Bronchial epithelial cell (primary cell): ENCODE measurements at regions not wholly inside any gene's neighbourhood (a gene's known extent, or its start where the extent isn't known, plus 50 kb on each side); places are given as distances from the start of the nearest gene placed in this dataset.

Experiments used
- DNase-seq: peaks from one replicate; pipeline ENCODE4 v3.0.0-alpha.2; 2010; ENCODE audit warnings: low read depth
- FAIRE-seq: peaks from 2 replicates; lab custom pipeline; 2011; peaks lifted over from hg19 to GRCh38; lab: Jason Lieb, UNC
- H3K27me3 ChIP-seq: 2 replicates; pipeline ENCODE4 v1.5.1; 2011; ENCODE audit warnings: low read length; ENCODE audit not compliant: control insufficient read depth, insufficient read depth
- H3K36me3 ChIP-seq: 2 replicates; pipeline ENCODE4 v1.5.1; 2011; ENCODE audit warnings: low read length; ENCODE audit not compliant: control insufficient read depth, insufficient read depth
- H3K4me3 ChIP-seq: 2 replicates; pipeline ENCODE4 v1.5.1; 2011; ENCODE audit warnings: mild to moderate bottlenecking, low read depth, low read length, control low read depth
- TF ChIP-seq, protein P1 (sequence below): IDR thresholded peaks from 2 replicates; pipeline ENCODE4 v1.5.1; 2011; ENCODE audit warnings: mild to moderate bottlenecking, moderate library complexity, low read length, control low read depth, inconsistent platforms; ENCODE audit not compliant: insufficient read depth, severe bottlenecking

DNA sequence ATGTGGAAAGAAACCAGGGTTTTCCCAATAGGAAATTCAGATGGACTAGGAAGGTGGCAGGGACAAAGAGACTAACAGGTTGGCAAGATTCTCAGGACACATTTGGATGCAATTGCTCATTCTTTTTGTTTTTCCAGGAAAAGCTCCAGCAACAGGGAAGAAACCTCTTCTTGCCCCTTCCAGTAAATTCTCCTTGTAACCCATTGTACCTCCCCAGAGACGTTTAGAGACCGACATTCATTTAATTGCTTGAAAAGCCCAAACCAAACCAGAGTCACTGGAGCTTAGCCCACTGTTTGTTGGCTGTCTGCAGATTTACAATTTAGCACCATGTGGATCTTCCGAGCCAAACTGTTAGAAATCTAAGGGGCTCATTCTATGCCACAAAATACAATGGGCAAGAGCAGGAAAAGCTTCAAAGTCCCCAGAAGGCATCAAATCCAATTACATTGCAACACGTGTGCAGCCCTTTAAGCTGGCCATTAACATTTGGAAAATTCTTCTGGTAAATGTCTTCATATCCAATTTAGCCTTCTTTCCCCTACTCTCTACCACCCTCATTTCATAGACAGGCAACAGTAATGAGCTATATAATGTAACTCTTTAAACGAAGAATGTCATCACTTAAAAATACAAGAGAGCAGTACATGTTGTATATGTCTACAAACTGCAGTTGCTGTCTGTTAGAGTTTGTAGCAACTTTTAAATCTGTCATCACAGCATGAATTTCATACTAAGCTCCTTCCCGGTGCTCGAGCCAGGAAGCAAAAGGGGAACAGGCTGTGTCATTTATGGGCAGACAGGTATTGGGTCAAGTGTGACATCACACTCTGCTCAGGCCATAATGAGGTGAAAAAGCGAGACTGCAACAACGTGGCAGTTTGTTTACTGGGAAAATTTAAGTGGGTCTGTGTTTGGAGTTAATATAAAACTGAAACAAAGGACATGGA, 235.6 kb upstream of the HNRNPA3 start:
- no peak for FAIRE-seq
- no peak overlapping the region for H3K4me3 ChIP-seq

DNA sequence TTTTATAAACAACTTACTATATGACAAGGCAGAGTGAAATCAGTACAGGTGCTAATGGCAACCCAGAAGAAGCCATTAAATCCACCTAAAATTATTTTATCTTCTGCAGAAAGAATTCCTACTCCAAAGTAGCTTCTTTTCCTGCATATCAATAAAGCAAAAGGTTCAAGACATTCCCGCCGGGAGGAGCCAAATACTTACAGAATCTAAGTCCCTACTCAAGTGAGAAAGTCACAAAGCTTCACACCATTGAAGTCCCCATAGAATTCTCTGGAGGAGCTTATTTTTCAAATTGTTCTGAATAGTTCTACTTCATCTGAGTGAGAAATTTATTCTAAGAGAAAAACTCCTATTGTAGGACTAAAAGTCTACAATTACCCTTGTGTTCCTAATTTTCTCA, 233.7 kb upstream of the HNRNPA3 start:
- DNase-seq (no peak), FAIRE-seq (no peak)
- no peaks in the 10 kb centered on the region for H3K36me3 ChIP-seq
- no peak overlapping the region for H3K4me3 ChIP-seq
- no peaks in the 10 kb centered on the region for H3K27me3 ChIP-seq
- TF ChIP-seq, protein P1, sequence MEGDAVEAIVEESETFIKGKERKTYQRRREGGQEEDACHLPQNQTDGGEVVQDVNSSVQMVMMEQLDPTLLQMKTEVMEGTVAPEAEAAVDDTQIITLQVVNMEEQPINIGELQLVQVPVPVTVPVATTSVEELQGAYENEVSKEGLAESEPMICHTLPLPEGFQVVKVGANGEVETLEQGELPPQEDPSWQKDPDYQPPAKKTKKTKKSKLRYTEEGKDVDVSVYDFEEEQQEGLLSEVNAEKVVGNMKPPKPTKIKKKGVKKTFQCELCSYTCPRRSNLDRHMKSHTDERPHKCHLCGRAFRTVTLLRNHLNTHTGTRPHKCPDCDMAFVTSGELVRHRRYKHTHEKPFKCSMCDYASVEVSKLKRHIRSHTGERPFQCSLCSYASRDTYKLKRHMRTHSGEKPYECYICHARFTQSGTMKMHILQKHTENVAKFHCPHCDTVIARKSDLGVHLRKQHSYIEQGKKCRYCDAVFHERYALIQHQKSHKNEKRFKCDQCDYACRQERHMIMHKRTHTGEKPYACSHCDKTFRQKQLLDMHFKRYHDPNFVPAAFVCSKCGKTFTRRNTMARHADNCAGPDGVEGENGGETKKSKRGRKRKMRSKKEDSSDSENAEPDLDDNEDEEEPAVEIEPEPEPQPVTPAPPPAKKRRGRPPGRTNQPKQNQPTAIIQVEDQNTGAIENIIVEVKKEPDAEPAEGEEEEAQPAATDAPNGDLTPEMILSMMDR = no peak

More for the DNA sequence above, 235.6 kb upstream of the HNRNPA3 start:
- DNase-seq = no peak
- TF ChIP-seq, protein P1 = no peak
- Histone ChIP-seq H3K27me3 (no peaks in the 10 kb centered on the region), H3K36me3 (no peaks in the 10 kb centered on the region)

DNA sequence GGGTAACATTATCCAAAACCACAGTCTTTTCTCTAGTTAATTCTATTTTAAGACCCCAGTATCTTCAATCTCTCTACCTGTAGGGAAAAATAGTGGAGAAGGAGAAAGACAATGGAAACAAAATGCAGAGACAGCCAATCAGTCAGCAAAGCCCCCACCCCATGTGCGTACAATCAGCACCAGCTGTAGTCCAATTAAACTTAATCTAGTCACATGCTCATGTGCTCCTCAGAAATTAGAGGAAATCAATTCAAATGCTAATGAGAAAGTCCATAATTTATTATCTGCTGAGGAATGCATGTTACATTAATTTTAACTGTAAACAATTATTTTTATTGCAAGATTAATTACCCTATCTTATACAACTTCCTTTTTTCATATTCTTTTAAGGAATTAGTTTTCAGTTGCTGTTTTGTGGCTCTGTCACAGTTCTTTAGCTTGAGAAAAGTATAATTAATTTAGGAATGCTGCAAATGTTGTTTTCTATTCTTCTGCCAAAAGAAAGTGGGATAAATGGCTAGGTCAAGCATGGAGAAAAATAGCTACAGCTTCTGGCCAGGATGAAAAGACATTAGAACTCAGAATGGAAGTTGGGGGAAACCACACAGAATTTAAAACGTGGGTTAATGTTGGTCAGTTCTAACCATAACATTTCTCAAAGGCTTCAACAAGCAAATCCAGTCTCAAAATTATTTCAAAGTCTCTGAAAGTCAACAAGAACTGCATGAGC, 232.4 kb upstream of the HNRNPA3 start:
- FAIRE-seq = no peak
- no peak overlapping the region for H3K4me3 ChIP-seq
- TF ChIP-seq, protein P1 = no peak

DNA sequence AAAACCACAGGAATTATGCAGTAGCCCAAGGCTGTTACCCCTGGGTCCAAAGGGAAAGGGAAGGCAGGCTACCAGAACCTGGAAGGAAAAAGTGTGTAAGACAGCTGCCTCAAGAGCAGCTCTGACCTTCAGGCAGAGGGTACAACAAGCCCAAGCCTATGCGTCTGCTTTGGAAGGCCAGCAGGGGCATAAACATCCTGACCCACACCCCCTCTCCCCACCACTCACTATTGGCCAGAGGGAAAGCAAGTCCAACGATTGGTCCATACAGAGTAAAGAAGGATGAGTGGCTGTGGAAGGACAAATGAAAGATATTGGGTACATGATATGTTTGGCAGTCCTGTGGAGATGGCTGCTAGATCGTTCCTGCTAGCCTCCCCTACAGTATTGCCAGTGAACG, 227.6 kb upstream of the HNRNPA3 start:
- no peak for FAIRE-seq
- H3K4me3 ChIP-seq = no peak overlapping the region
- no peaks in the 10 kb centered on the region for H3K36me3 ChIP-seq
- DNase-seq = no peak
- no peaks in the 10 kb centered on the region for H3K27me3 ChIP-seq
- TF ChIP-seq, protein P1 = no peak

More for the DNA sequence above, 232.4 kb upstream of the HNRNPA3 start:
- DNase-seq = no peak
- Histone ChIP-seq H3K36me3 (no peaks in the 10 kb centered on the region), H3K27me3 (no peaks in the 10 kb centered on the region)

DNA sequence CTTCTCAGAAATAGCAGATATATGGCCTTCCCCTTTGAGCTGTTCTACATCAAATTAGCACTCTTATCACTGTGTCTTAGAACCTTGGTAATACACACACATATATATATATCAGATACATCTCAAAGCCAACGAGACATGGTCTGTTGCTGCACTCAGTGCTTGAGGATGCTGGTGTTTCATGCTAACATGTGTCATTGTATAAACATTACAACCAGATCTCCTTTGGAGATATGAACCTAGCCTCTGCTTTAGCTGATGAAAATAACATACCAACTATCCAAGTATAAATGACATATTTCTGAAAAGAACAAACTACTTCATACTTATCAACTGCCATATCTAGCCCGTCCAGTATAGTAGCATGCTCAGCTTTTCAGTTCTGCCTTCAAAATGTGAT, 226.7 kb upstream of the HNRNPA3 start:
- H3K4me3 ChIP-seq = no peak overlapping the region
- no peaks in the 10 kb centered on the region for H3K27me3 ChIP-seq
- no peaks in the 10 kb centered on the region for H3K36me3 ChIP-seq
- DNase-seq (no peak), FAIRE-seq (no peak)
- TF ChIP-seq, protein P1 = no peak
